ENCODE measurements at regions not wholly inside any gene's neighbourhood (a gene's known extent, or its start where the extent isn't known, plus 50 kb on each side); places are given as distances from the start of the nearest gene placed in this dataset.

GRCh38 chr4:24053934-24054333 lies 164.1 kb upstream of the PPARGC1A start:
- H3K9me2 ChIP-seq (replicated peaks; ENCODE audit: low read length) = no peaks in the 10 kb centered on the region
- H3K4me2 ChIP-seq (ENCODE audit: low read length) = no peak overlapping the region
- TF ChIP-seq CTCF (conservative IDR thresholded peaks at IDR 0.05; ENCODE audit: low read depth, low read length) (no peak), EZH2 (IDR thresholded peaks at IDR 0.05; ENCODE audit: low read length, unreplicated experiment) (no peak), EZH2phosphoT487 (IDR thresholded peaks at IDR 0.05; ENCODE audit: borderline replicate concordance, low read length) (no peak)
- ATAC-seq (no peak), DNase-seq (no peak)
- no peak overlapping the region for H3K27ac ChIP-seq (ENCODE audit: low read length)
- H3K4me1 ChIP-seq (ENCODE audit: insufficient read depth, low read length) = no peaks in the 10 kb centered on the region
- H2AFZ ChIP-seq (ENCODE audit: low read length) = no peak overlapping the region
- H3K27me3 ChIP-seq (ENCODE audit: low read length) = peaks cover 4% of the 10 kb centered on the region; the same call in 1 of the 2 replicates
- no peaks in the 10 kb centered on the region for H3F3A ChIP-seq (ENCODE audit: low read length, unreplicated experiment)
- POLR2A ChIA-PET (ENCODE audit: unreplicated experiment) = no interaction called here
- CTCF ChIA-PET = no interaction called here
- no TSS peak for BruUV-seq (replicated peaks)
- H3K9ac ChIP-seq (ENCODE audit: low read length) = no peak overlapping the region
- intact Hi-C loops (cut with micrococcal nuclease) = no loop called here
- H3K4me3 ChIP-seq (ENCODE audit: low read length) = no peak overlapping the region
- H3K9me3 ChIP-seq (ENCODE audit: low read length) = no peaks in the 10 kb centered on the region
- H3K79me2 ChIP-seq (ENCODE audit: low read length) = no peaks in the 10 kb centered on the region
- no peaks in the 10 kb centered on the region for H3K36me3 ChIP-seq (ENCODE audit: low read depth, low read length)
- no peaks in the 10 kb centered on the region for H4K20me1 ChIP-seq (ENCODE audit: low read length)

- POLR2A ChIA-PET (ENCODE audit: unreplicated experiment) = no interaction called here
- intact Hi-C loops (cut with micrococcal nuclease) = no loop called here
- ATAC-seq = no peak
These were observed 155.1 kb upstream of the PPARGC1A start for GRCh38 chr4:24044610-24045589.

More at GRCh38 chr4:24044610-24045589, 155.1 kb upstream of the PPARGC1A start:
- H3K4me2 ChIP-seq (ENCODE audit: low read length) = no peak overlapping the region
- H3K79me2 ChIP-seq (ENCODE audit: low read length) = no peaks in the 10 kb centered on the region
- no TSS peak for BruUV-seq (replicated peaks)
- no peaks in the 10 kb centered on the region for H3K9me3 ChIP-seq (ENCODE audit: low read length)
- no peak overlapping the region for H3K4me3 ChIP-seq (ENCODE audit: low read length)
- no peak overlapping the region for H2AFZ ChIP-seq (ENCODE audit: low read length)
- no peaks in the 10 kb centered on the region for H3K27me3 ChIP-seq (ENCODE audit: low read length)
- H3F3A ChIP-seq (ENCODE audit: low read length, unreplicated experiment) = no peaks in the 10 kb centered on the region
- no peaks in the 10 kb centered on the region for H4K20me1 ChIP-seq (ENCODE audit: low read length)
- H3K9ac ChIP-seq (ENCODE audit: low read length) = no peak overlapping the region
- H3K36me3 ChIP-seq (ENCODE audit: low read depth, low read length) = no peaks in the 10 kb centered on the region
- no peak overlapping the region for H3K27ac ChIP-seq (ENCODE audit: low read length)
- TF ChIP-seq EZH2 (IDR thresholded peaks at IDR 0.05; ENCODE audit: low read length, unreplicated experiment) (no peak), CTCF (conservative IDR thresholded peaks at IDR 0.05; ENCODE audit: low read depth, low read length) (no peak), EZH2phosphoT487 (IDR thresholded peaks at IDR 0.05; ENCODE audit: borderline replicate concordance, low read length) (no peak)
- CTCF ChIA-PET = no interaction called here
- DNase-seq = no peak
- H3K4me1 ChIP-seq (ENCODE audit: insufficient read depth, low read length) = no peaks in the 10 kb centered on the region
- no peaks in the 10 kb centered on the region for H3K9me2 ChIP-seq (replicated peaks; ENCODE audit: low read length)
